Suprapubic skin (tissue), 3 donors: ENCODE measurements at regions not wholly inside any gene's neighbourhood (a gene's known extent, or its start where the extent isn't known, plus 50 kb on each side); places are given as distances from the start of the nearest gene placed in this dataset.

ENCODE experiments used
- POLR2A ChIP-seq, 2 donors: fragments of 450-650 bp; IDR thresholded peaks; one replicate each; pipeline ENCODE4 v1.6.1; 2017; ENCODE audit warnings: antibody characterized with exemption in 2 of 2, mild to moderate bottlenecking in 2 of 2, moderate library complexity in 2 of 2
- TF ChIP-seq, protein P1 (sequence below), 2 donors: fragments of 200-600 bp in 1 of 2; fragments of 450-650 bp in 1 of 2; sonication (generic) in 1 of 2; IDR thresholded peaks; one replicate each; pipeline ENCODE4 v1.5.1; 2016 to 2019; ENCODE audit warnings: antibody characterized with exemption in 2 of 2, mild to moderate bottlenecking in 1 of 2, moderate library complexity in 1 of 2

DNA sequence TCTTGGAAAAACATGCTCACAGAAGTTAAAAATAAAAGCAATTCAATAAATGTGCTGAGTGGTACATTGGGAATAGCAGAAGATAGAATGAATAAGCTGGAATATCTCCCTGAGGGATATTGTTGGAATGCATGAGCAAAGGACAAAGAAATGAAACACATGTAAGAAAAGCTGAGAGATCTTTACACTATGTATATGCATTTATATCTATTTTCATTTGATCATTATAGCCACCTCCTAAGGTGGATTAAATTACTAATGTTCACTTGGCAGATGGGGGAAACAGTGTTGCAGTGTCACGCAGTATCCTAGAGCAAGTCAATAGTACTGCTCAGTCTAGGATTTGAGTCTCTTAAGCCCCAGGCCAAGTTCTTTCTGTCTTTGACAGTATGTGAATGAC is 542.0 kb upstream of the MARCKS start:
- TF ChIP-seq, protein P1, sequence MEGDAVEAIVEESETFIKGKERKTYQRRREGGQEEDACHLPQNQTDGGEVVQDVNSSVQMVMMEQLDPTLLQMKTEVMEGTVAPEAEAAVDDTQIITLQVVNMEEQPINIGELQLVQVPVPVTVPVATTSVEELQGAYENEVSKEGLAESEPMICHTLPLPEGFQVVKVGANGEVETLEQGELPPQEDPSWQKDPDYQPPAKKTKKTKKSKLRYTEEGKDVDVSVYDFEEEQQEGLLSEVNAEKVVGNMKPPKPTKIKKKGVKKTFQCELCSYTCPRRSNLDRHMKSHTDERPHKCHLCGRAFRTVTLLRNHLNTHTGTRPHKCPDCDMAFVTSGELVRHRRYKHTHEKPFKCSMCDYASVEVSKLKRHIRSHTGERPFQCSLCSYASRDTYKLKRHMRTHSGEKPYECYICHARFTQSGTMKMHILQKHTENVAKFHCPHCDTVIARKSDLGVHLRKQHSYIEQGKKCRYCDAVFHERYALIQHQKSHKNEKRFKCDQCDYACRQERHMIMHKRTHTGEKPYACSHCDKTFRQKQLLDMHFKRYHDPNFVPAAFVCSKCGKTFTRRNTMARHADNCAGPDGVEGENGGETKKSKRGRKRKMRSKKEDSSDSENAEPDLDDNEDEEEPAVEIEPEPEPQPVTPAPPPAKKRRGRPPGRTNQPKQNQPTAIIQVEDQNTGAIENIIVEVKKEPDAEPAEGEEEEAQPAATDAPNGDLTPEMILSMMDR (IDR thresholded peaks at IDR 0.05) = no peak
- TF ChIP-seq POLR2A (IDR thresholded peaks at IDR 0.05) = no peak
